ENCODE measurements at regions not wholly inside any gene's neighbourhood (a gene's known extent, or its start where the extent isn't known, plus 50 kb on each side); places are given as distances from the start of the nearest gene placed in this dataset.

DNA sequence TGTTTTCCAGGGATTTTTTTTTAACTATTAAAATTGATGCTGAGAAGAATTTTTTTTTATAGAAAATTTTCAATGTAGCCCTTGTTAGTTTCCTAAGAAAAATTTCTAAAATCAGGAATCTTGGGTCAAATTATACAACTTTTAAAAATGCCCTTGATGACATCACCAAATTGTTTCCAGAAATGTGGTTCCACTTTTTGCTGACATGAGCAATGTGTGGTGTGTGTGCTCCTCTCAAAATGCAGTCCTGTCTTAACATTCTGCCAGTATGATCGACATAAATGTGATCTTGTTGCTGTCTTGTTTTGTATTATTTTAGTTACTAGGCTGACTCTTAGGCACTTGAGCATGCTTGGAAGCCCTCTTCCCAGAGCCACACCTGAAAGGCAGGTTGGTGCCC is 89.7 kb upstream of the ST6GAL2 start:
- TF ChIP-seq EP300 (IDR thresholded peaks at IDR 0.05): no peak
- TF ChIP-seq POLR2A (IDR thresholded peaks at IDR 0.05; ENCODE audit: low read depth): no peak

Data from esophagus muscularis mucosa (tissue), 2 donors.